GM18502 (cell line): ENCODE measurements at regions not wholly inside any gene's neighbourhood (a gene's known extent, or its start where the extent isn't known, plus 50 kb on each side); places are given as distances from the start of the nearest gene placed in this dataset.
"Not testable (repeated sequence)": the region's sequence is repeated elsewhere in the genome, so short reads cannot be mapped to it uniquely, and the experiment has no call there.

ENCODE experiments used
- ATAC-seq: cut with Tn5 transposase; IDR thresholded peaks from one replicate; pipeline ENCODE4 v1.9.1; 2021; ENCODE audit warnings: mild to moderate bottlenecking; ENCODE audit not compliant: unreplicated experiment, poor library complexity

- no peak for ATAC-seq
Observed at GRCh38 chr6:72457738-72458137, 164.1 kb upstream of the KCNQ5 start.

GRCh38 chr6:72458521-72458920 is 163.3 kb upstream of the KCNQ5 start:
- no peak for ATAC-seq

GRCh38 chr6:72461144-72461543 is 160.7 kb upstream of the KCNQ5 start:
- ATAC-seq, result no peak

- ATAC-seq, result no peak
Observed at GRCh38 chr6:72464246-72464645, 157.6 kb upstream of the KCNQ5 start.

GRCh38 chr6:72464791-72465691 is 156.8 kb upstream of the KCNQ5 start:
- ATAC-seq, result no peak

GRCh38 chr6:72466471-72466870 is 155.4 kb upstream of the KCNQ5 start:
- ATAC-seq, result no peak

- no peak for ATAC-seq
Observed at GRCh38 chr6:72466971-72467566, 154.8 kb upstream of the KCNQ5 start.

- ATAC-seq, result not testable (repeated sequence)
Observed at GRCh38 chr6:72469406-72469983, 152.4 kb upstream of the KCNQ5 start.

- ATAC-seq, result no peak
Observed at GRCh38 chr6:72476051-72476450, 145.8 kb upstream of the KCNQ5 start.

GRCh38 chr6:72476646-72477045 is 145.2 kb upstream of the KCNQ5 start:
- no peak for ATAC-seq

- no peak for ATAC-seq
Observed at GRCh38 chr6:72495441-72495840, 126.4 kb upstream of the KCNQ5 start.

- ATAC-seq, result no peak
Observed at GRCh38 chr6:72497186-72497585, 124.7 kb upstream of the KCNQ5 start.

- ATAC-seq, result no peak
Observed at GRCh38 chr6:72500669-72501068, 121.2 kb upstream of the KCNQ5 start.

- no peak for ATAC-seq
Observed at GRCh38 chr6:72504406-72504805, 117.5 kb upstream of the KCNQ5 start.

- peak; percentile 52 for ATAC-seq
Observed at GRCh38 chr6:72505446-72505845, 116.4 kb upstream of the KCNQ5 start.

GRCh38 chr6:72519871-72520270 is 102.0 kb upstream of the KCNQ5 start:
- ATAC-seq, result no peak

- no peak for ATAC-seq
Observed at GRCh38 chr6:72521684-72522083, 100.2 kb upstream of the KCNQ5 start.

- peak; percentile 85 for ATAC-seq
Observed at GRCh38 chr6:72522735-72523141, 99.1 kb upstream of the KCNQ5 start.

- ATAC-seq, result peak; percentile 48
Observed at GRCh38 chr6:72524011-72524645, 97.7 kb upstream of the KCNQ5 start.

GRCh38 chr6:72525821-72526510 is 95.9 kb upstream of the KCNQ5 start:
- ATAC-seq, result no peak
